CD4-positive, alpha-beta T cell treated with Interleukin-17A for 4 hours (primary cell): ENCODE measurements at regions not wholly inside any gene's neighbourhood (a gene's known extent, or its start where the extent isn't known, plus 50 kb on each side); places are given as distances from the start of the nearest gene placed in this dataset.

Source experiments
- DNase-seq: peaks from one replicate; pipeline ENCODE4 v3.0.0-alpha.2; 2020; ENCODE audit warnings: mixed read lengths

DNA sequence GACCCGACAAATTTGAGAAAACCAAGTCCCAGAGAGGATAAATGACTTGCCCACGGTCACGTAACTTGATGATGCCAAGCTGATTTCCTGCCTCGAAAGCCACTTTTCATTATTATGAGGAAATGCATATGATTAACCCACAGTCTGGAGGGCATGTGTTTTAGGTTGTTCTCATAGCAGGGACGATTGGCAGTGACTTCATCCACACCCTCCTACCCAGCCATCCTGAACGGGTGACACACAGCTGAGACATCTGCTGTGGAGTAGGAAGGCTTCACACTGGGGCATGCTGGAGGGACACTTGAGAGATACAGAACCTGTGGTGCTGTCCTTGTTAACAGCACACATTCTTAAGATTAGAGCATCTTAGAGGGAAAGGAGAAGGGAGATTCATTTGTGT lies 65.4 kb upstream of the WDFY2 start:
- peak; percentile 14 for DNase-seq

DNA sequence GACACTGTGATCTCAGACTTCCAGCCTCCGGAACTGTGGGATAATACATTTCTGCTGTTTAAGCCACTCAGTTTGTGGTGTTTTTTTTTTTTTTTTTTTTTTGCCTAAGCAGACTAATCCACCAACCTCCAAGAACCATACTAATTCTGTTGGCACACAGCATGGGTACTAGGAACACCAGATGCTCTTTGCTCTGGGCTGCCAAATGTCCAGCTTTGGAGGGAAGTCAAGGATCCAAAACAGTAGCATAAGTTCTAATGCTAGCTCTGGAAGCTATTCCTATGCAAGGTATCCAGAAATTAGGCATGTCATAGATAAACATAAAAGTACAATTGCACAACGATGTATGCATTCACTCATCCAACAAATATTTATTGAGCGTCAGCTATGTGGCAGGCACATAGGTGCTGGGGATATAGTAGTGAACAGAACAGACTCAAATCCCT lies 64.5 kb upstream of the WDFY2 start:
- no peak for DNase-seq

DNA sequence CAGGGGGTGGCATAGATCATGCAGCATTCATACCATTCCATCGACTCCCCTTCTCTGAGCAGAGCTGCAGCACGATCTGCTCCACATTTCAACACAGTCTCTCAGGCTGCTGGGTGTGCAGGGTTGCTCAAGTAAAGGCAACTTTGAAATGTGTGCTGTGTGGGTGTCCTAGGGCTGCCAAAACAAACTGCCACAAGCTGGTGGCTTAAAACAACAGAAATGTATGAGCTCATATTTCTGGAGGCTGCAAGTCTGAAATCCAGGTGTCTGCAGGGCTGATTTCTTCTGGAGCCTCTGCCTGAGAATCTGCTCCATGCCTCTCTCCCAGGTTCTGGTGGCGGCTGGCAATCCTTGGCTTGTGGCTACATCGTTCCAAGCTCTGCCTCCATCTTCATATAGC lies 63.7 kb upstream of the WDFY2 start:
- no peak for DNase-seq

DNA sequence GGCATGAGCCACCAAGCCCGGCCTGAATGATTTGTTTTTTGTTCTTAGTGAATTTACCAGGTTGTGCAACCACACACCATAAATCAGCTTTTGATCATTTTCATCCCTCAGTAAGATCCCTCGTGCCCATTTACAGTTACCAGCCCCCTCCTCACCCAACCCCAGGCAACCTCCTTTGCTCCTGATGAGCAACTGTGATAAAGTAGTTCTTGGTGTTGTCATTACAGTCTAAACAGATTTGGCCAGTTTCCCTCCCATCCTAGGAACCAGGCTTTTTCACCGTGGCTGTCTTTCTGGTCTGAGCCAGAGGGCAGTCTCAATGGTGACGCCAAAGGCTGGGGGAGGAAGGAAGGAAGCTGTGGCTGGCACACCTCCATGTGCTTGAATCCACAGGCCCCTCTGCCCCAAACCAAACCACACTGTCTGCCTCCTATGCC lies 61.2 kb upstream of the WDFY2 start:
- DNase-seq: peak; percentile 44

DNA sequence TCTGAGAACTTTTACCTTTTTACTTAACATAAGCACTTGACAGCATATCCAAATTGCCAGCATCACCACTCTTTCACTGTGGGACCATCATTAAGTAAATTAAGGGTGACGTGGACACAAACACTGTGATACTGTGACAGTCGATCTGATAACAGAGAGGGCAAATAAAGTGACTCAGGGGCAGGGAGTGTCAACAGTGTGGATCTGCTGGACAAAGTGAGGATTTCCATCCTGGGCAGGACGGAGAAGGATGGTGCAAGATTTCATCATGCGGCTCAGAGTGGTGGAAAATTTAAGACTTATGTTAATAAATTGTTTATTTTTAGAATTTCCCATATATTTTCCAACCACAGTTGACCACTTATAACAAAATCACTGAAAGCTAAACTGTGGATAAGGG lies 60.0 kb upstream of the WDFY2 start:
- no peak for DNase-seq

DNA sequence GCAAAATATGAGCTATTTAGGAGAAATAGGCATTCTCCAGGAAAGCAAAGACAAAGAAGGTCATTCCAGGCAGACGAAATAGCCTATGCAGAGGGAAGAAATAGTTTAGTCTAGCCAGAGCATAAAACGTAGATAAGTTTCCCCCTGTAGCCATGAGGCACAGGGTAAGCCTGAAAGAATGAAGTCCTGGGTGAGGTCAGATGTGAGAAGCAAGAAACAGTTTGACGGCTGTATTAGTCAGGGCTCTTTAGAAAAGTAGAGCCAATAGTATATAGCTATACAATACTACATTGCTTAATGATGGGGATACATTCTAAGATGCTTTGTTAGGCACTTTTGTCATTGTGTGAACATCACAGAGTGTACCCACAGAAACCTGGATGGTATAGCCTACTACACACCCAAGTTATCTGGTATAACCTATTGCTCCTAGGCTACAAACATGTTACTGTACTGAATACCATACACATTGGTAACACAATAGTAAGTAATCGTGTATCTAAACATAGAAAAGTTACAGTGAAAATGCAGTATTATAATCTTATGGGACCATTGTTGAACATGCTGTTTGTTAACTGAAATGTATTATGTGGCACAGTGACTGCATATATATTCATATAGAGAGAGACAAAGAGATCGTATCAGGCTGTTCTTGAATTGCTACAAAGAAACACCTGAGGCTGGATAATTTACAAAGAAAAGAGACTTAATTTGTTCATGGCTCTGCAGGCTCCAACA lies 59.3 kb upstream of the WDFY2 start:
- DNase-seq: no peak

DNA sequence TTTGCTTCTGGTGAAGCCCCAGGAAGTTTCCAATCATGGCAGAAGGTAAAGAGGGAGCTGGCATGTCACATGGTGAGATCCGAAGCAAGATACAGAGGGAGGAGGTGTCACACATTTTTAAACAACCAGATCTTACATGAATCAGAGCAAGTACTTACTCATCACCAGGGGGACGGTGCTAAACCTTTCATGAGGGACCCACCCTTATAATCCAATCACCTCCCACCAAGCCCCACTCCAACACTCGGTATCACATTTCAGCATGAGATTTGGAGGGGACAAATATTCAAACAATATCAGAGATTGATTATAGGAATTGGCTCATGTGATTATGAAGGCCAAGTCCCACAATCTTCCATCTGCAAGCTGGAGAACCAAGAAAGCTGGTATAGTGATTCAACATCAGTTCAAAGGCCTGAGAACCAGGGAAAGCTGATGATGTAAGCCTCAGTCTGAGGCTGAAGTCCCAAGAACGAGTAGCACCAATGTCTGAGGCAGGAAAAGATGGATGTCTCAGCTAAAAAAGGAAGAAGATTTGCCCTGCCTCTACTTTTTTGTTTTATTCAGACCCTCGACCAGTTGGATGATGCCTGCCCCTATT lies 58.6 kb upstream of the WDFY2 start:
- DNase-seq: no peak

DNA sequence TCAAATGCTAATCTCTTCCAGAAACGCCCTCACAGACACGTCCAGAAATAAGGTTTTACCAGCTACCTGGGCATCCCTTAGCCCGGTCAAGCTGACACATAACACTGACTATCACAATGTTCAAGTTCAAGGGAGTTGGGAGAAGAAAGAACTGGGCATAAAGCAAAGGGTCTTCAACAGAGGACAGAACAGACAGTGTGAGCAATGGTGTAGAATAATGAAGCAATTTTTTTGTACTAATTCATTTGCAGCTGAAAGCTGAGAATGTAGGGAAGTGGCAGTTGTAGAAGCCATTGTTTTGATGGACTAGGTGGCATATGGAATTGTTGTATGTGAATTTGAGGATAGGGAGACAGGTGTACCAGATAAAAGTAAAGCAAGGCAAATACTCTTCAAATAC lies 58.1 kb upstream of the WDFY2 start:
- no peak for DNase-seq

DNA sequence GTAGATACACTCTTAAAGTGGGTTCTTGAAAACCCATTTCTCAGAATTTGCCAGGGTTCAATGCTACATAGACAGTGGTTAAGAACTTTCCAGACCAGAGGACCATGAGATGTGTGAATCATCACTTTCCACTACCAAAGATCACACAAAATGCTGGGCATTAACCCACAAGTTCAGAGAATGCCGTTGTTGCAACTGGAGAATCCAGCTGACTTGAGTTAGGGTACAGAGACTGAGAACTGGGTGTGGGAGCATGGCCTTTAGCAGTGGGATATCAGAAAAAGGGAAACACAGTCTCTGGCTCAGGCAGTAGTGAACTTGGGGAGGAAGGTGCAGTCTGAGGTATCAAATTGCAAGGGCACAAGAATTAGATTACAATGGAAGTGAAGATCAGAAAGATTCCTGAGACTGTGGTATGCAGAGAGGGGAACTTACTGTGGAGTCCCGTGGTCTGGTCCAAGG lies 51.5 kb upstream of the WDFY2 start:
- DNase-seq: no peak

DNA sequence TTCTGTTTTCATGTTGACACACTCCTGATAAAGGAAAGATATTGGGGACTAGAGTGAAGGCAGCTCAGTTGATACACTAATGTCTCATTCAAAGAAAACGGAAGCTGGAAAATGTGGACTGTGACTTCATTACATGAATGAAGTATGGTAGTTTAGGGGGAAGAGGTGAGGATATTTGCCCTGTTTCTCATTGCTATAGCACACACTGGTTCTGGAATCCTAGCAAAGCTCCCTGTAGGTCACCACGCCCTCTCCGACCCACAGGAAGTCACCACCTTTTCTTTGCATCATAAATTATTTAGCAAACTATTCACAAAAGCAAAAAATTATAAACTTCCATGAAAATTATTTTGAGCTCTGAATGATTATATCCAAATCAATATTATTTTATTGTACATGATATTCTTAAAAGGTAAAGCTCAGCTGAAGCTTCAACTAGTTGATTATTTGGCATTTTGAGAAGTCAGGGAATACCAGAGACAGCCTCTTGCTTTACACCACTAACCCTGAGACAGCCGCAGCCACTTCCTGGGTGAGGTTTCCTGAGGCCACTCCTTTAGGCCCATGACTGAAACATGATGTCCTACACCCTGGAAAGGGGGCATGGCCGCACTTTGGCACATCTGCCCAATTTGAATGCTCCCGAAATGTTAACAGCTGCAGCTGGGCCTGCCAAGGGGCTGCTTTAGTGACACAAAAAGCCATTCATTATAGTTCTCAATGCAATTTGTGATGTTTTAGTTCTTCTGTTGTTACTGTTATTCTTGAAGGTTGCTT lies 50.0 kb upstream of the WDFY2 start:
- DNase-seq: peak; percentile 53
